B cell (primary cell): ENCODE measurements at regions not wholly inside any gene's neighbourhood (a gene's known extent, or its start where the extent isn't known, plus 50 kb on each side); places are given as distances from the start of the nearest gene placed in this dataset.

Source experiments
- ATAC-seq: fragments of 200-7000 bp; cut with Tn5 transposase; one replicate; pipeline ENCODE4 v1.10.0; 2021; ENCODE audit warnings: low read depth, mild to moderate bottlenecking, moderate number of reproducible peaks, moderate library complexity
- CTCF ChIA-PET: fragments of 350-600 bp; sonication (Branson Sonifier 250); formaldehyde crosslinking; loops from one replicate; lab custom pipeline; 2021; ENCODE audit warnings: antibody characterized with exemption, inconsistent platforms; lab: Charles Lee
- POLR2A ChIA-PET: fragments of 350-600 bp; sonication (Branson Sonifier 250); formaldehyde crosslinking; loops from one replicate; lab custom pipeline; 2021; ENCODE audit warnings: antibody characterized with exemption; lab: Charles Lee
- DNase-seq: peaks from one replicate; pipeline ENCODE4 v3.0.0; 2013
- H2AFZ ChIP-seq: 2 replicates; pipeline ENCODE4 v1.6.1; 2012; ENCODE audit warnings: mild to moderate bottlenecking, low read depth, low read length; ENCODE audit not compliant: insufficient read depth, poor library complexity, severe bottlenecking
- H3K27ac ChIP-seq, 2 donors: 1 replicate in 1 of 2; 2 replicates in 1 of 2; pipeline ENCODE4 v1.5.1; 2012 to 2013; ENCODE audit warnings: low read length in 2 of 2, mild to moderate bottlenecking in 2 of 2, moderate library complexity in 1 of 2
- H3K27me3 ChIP-seq, 4 experiments: fragments of 200-600 bp in 1 of 4; sonication (generic) in 1 of 4; replicated peaks in 1 of 4; 1 replicate in 2 of 4; 2 replicates in 2 of 4; pipeline versions ENCODE4 v1.6.1 to v1.7.0; 2013 to 2016; ENCODE audit warnings: low read length in 3 of 4, mild to moderate bottlenecking in 2 of 4, mixed read lengths in 1 of 4, moderate library complexity in 1 of 4; ENCODE audit not compliant: insufficient read depth in 4 of 4, control insufficient read depth in 3 of 4; ENCODE audit errors: control extremely low read depth in 1 of 4
- H3K36me3 ChIP-seq, 2 experiments: replicated peaks in 1 of 2; 1 replicate in 1 of 2; 2 replicates in 1 of 2; pipeline versions ENCODE4 v1.6.1 to v1.7.1; 2013; ENCODE audit warnings: low read length in 1 of 2; ENCODE audit not compliant: insufficient read depth in 2 of 2, control insufficient read depth in 1 of 2; ENCODE audit errors: control extremely low read depth in 1 of 2, extremely low read depth in 1 of 2
- H3K4me1 ChIP-seq, 2 donors: fragments of 200-600 bp in 1 of 2; sonication (generic) in 1 of 2; 1 replicate in 1 of 2; 2 replicates in 1 of 2; pipeline versions ENCODE4 v1.5.1 to v1.6.1; 2013 to 2017; ENCODE audit warnings: low read length in 2 of 2; ENCODE audit not compliant: control insufficient read depth in 2 of 2, insufficient read depth in 2 of 2
- H3K4me2 ChIP-seq: replicated peaks from 2 replicates; pipeline ENCODE3; 2012; ENCODE audit warnings: mild to moderate bottlenecking, low read depth, low read length; ENCODE audit not compliant: poor library complexity, severe bottlenecking
- H3K4me3 ChIP-seq, 5 experiments: fragments of 200-600 bp in 1 of 5; sonication (generic) in 1 of 5; 1 replicate in 3 of 5; 2 replicates in 2 of 5; pipeline versions ENCODE4 v1.5.1 to v1.7.0; 2011 to 2016; ENCODE audit warnings: low read length in 4 of 5, mild to moderate bottlenecking in 4 of 5, low read depth in 2 of 5, control low read depth in 1 of 5, moderate library complexity in 1 of 5; ENCODE audit not compliant: insufficient read depth in 1 of 5; ENCODE audit errors: control extremely low read depth in 1 of 5, extremely low read depth in 1 of 5
- H3K79me2 ChIP-seq: fragments of 200-600 bp; sonication (generic); one replicate; pipeline ENCODE4 v1.6.0; 2016; ENCODE audit warnings: low read length; ENCODE audit not compliant: control insufficient read depth, insufficient read depth
- H3K9ac ChIP-seq: fragments of 200-600 bp; sonication (generic); 2 replicates; pipeline ENCODE4 v1.6.1; 2017; ENCODE audit warnings: mild to moderate bottlenecking, low read length, moderate library complexity
- H3K9me3 ChIP-seq, 3 donors: one replicate each; pipeline versions ENCODE4 v1.6.1 to v1.7.1; 2013; ENCODE audit warnings: low read length in 2 of 3; ENCODE audit not compliant: control insufficient read depth in 2 of 3, insufficient read depth in 1 of 3; ENCODE audit errors: control extremely low read depth in 1 of 3
- H4K20me1 ChIP-seq: 2 replicates; pipeline ENCODE4 v1.6.0; 2012; ENCODE audit warnings: mild to moderate bottlenecking, low read length; ENCODE audit not compliant: insufficient read depth, control insufficient read depth, poor library complexity, severe bottlenecking
- H3K27ac Mint-ChIP-seq: one replicate; pipeline ENCODE4 v1.8.0; 2021; ENCODE audit warnings: mixed read lengths
- H3K27me3 Mint-ChIP-seq: one replicate; pipeline ENCODE4 v1.8.0; 2021; ENCODE audit warnings: mixed read lengths
- H3K4me1 Mint-ChIP-seq: one replicate; pipeline ENCODE4 v1.8.0; 2021; ENCODE audit warnings: mixed read lengths
- H3K4me3 Mint-ChIP-seq: one replicate; pipeline ENCODE4 v1.8.0; 2021; ENCODE audit warnings: mixed read lengths
- H3K9me3 Mint-ChIP-seq: one replicate; pipeline ENCODE4 v1.8.0; 2022; ENCODE audit warnings: mixed read lengths; ENCODE audit not compliant: insufficient read depth
- CTCF ChIP-seq: fragments of 200-600 bp; IDR thresholded peaks from one replicate; pipeline ENCODE4 v1.8.0; 2022; ENCODE audit warnings: antibody characterized with exemption, mild to moderate bottlenecking
- EZH2 ChIP-seq: IDR thresholded peaks from 2 replicates; pipeline ENCODE4 v1.6.1; 2012; ENCODE audit warnings: borderline replicate concordance, low read depth, mild to moderate bottlenecking, moderate library complexity, low read length; ENCODE audit not compliant: insufficient read depth, poor library complexity, severe bottlenecking
- WGBS: methylation state at CpG from one replicate; pipeline ENCODE4 v1.1.5; 2013; ENCODE audit warnings: missing lambda C conversion rate; ENCODE audit not compliant: insufficient coverage; 5-methylcytosine and 5-hydroxymethylcytosine counted together
- intact Hi-C: fragments of 100-400 bp; cut with micrococcal nuclease; formaldehyde crosslinking; loops from one replicate; pipeline ENCODE4 v1.10.0; 2022

DNA sequence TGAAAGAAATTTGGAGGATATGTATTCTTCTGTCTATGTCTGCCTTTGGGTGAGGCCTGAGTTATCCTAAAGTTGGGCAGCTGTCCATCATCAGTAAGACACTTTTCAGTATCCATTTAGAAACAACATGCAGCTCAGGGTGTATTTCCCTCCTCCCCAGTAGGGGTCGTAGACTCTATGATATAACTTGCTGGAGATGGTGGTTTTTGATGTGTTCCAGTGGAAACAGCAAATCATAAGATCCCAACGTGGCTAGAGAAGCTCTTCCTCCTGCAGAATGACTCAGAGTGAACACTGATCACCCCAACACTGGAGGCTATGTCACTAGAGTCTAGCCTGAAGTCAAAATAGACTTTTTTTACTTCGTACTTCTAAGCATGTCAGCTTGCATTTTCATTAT, 331.6 kb upstream of the STXBP6 start:
- Histone ChIP-seq H4K20me1 (no peaks in the 10 kb centered on the region), H3K9ac (no peak overlapping the region), H2AFZ (no peak overlapping the region), H3K27me3 (no peaks in the 10 kb centered on the region), H3K27ac (no peak overlapping the region), H3K36me3 (no peaks in the 10 kb centered on the region), H3K4me3 (no peak overlapping the region), H3K79me2 (no peaks in the 10 kb centered on the region), H3K4me2 (no peak overlapping the region), H3K4me1 (no peaks in the 10 kb centered on the region), H3K9me3 (no peaks in the 10 kb centered on the region)
- DNase-seq (no peak), ATAC-seq (no peak)
- WGBS, result 0% methylated on average over 1 of the region's 3 CpGs
- ChIA-PET POLR2A (no interaction called here), CTCF (no interaction called here)
- peaks cover 2% of the 10 kb centered on the region for H3K9me3 Mint-ChIP-seq
- H3K27me3 Mint-ChIP-seq, result no peaks in the 10 kb centered on the region
- no peak overlapping the region for H3K4me3 Mint-ChIP-seq
- no peaks in the 10 kb centered on the region for H3K4me1 Mint-ChIP-seq
- intact Hi-C loops, result no loop called here
- no peak overlapping the region for H3K27ac Mint-ChIP-seq
- no peak for TF ChIP-seq EZH2
- no peak for TF ChIP-seq CTCF

- CTCF ChIA-PET, result no interaction called here
- no peak for ATAC-seq
- H3K27ac ChIP-seq, result no peak overlapping the region
- no peak overlapping the region for H3K9ac ChIP-seq
- Mint-ChIP-seq H3K4me1 (no peaks in the 10 kb centered on the region), H3K4me3 (no peak overlapping the region), H3K27me3 (no peaks in the 10 kb centered on the region), H3K9me3 (peaks cover 2% of the 10 kb centered on the region), H3K27ac (no peak overlapping the region)
- TF ChIP-seq CTCF, result no peak
- TF ChIP-seq EZH2, result no peak
- POLR2A ChIA-PET, result no interaction called here
- no peaks in the 10 kb centered on the region for H4K20me1 ChIP-seq
- no peak overlapping the region for H2AFZ ChIP-seq
- no peaks in the 10 kb centered on the region for H3K79me2 ChIP-seq
- H3K27me3 ChIP-seq, result no peaks in the 10 kb centered on the region
- H3K36me3 ChIP-seq, result no peaks in the 10 kb centered on the region
- no CpG with 5 or more reads among the region's 2 CpGs for WGBS
- no peak overlapping the region for H3K4me2 ChIP-seq
- H3K4me1 ChIP-seq, result no peaks in the 10 kb centered on the region
- H3K9me3 ChIP-seq, result no peaks in the 10 kb centered on the region
- H3K4me3 ChIP-seq, result no peak overlapping the region
- intact Hi-C loops, result no loop called here
- DNase-seq, result no peak
Measured at GRCh38 chr14:25375639-25376038, 325.7 kb upstream of the STXBP6 start.
